ENCODE measurements at regions not wholly inside any gene's neighbourhood (a gene's known extent, or its start where the extent isn't known, plus 50 kb on each side); places are given as distances from the start of the nearest gene placed in this dataset.

GRCh38 chr13:56558698-56559320, 581.9 kb upstream of the PRR20A start:
- intact Hi-C loops (cut with micrococcal nuclease), result no loop called here
- BruUV-seq (replicated peaks), result no TSS peak
- Histone ChIP-seq H3K4me1 (ENCODE audit: insufficient read depth, low read length) (no peaks in the 10 kb centered on the region), H3K9me2 (replicated peaks; ENCODE audit: low read length) (no peaks in the 10 kb centered on the region), H3F3A (ENCODE audit: low read length, unreplicated experiment) (no peaks in the 10 kb centered on the region), H3K36me3 (ENCODE audit: low read depth, low read length) (no peaks in the 10 kb centered on the region), H4K20me1 (ENCODE audit: low read length) (no peaks in the 10 kb centered on the region), H3K4me2 (ENCODE audit: low read length) (no peak overlapping the region), H3K9ac (ENCODE audit: low read length) (no peak overlapping the region), H3K27ac (ENCODE audit: low read length) (no peak overlapping the region), H3K9me3 (ENCODE audit: low read length) (no peaks in the 10 kb centered on the region), H3K27me3 (ENCODE audit: low read length) (no peaks in the 10 kb centered on the region), H3K4me3 (ENCODE audit: low read length) (no peak overlapping the region), H3K79me2 (ENCODE audit: low read length) (no peaks in the 10 kb centered on the region), H2AFZ (ENCODE audit: low read length) (no peak overlapping the region)
- ChIA-PET POLR2A (ENCODE audit: unreplicated experiment) (no interaction called here), CTCF (no interaction called here)
- TF ChIP-seq EZH2 (IDR thresholded peaks at IDR 0.05; ENCODE audit: low read length, unreplicated experiment) (no peak), CTCF (conservative IDR thresholded peaks at IDR 0.05; ENCODE audit: low read depth, low read length) (no peak), EZH2phosphoT487 (IDR thresholded peaks at IDR 0.05; ENCODE audit: borderline replicate concordance, low read length) (no peak)
- ATAC-seq (no peak), DNase-seq (peak; percentile 13)

- Histone ChIP-seq H3K79me2 (ENCODE audit: low read length) (no peaks in the 10 kb centered on the region), H2AFZ (ENCODE audit: low read length) (no peak overlapping the region), H4K20me1 (ENCODE audit: low read length) (no peaks in the 10 kb centered on the region), H3K4me3 (ENCODE audit: low read length) (no peak overlapping the region), H3K9ac (ENCODE audit: low read length) (no peak overlapping the region), H3K36me3 (ENCODE audit: low read depth, low read length) (no peaks in the 10 kb centered on the region), H3K9me2 (replicated peaks; ENCODE audit: low read length) (no peaks in the 10 kb centered on the region), H3K4me2 (ENCODE audit: low read length) (no peak overlapping the region), H3K4me1 (ENCODE audit: insufficient read depth, low read length) (no peaks in the 10 kb centered on the region), H3F3A (ENCODE audit: low read length, unreplicated experiment) (no peaks in the 10 kb centered on the region), H3K27ac (ENCODE audit: low read length) (no peak overlapping the region), H3K9me3 (ENCODE audit: low read length) (no peaks in the 10 kb centered on the region), H3K27me3 (ENCODE audit: low read length) (no peaks in the 10 kb centered on the region)
- peak; percentile 34; the same call in 1 of the 2 replicates for TF ChIP-seq CTCF (conservative IDR thresholded peaks at IDR 0.05; ENCODE audit: low read depth, low read length)
- no peak for TF ChIP-seq EZH2 (IDR thresholded peaks at IDR 0.05; ENCODE audit: low read length, unreplicated experiment)
- intact Hi-C loops (cut with micrococcal nuclease), result no loop called here
- peak; percentile 45; the same call in 1 of the 2 replicates for ATAC-seq
- DNase-seq, result peak; percentile 4
- BruUV-seq (replicated peaks), result no TSS peak
- CTCF ChIA-PET, result no interaction called here
- POLR2A ChIA-PET (ENCODE audit: unreplicated experiment), result no interaction called here
Measured at GRCh38 chr13:56561327-56561726, 579.4 kb upstream of the PRR20A start.

- Histone ChIP-seq H3F3A (ENCODE audit: low read length, unreplicated experiment) (no peaks in the 10 kb centered on the region), H3K4me3 (ENCODE audit: low read length) (no peak overlapping the region), H2AFZ (ENCODE audit: low read length) (no peak overlapping the region), H3K36me3 (ENCODE audit: low read depth, low read length) (no peaks in the 10 kb centered on the region), H3K27ac (ENCODE audit: low read length) (no peak overlapping the region), H3K79me2 (ENCODE audit: low read length) (no peaks in the 10 kb centered on the region), H3K4me2 (ENCODE audit: low read length) (no peak overlapping the region), H3K9me2 (replicated peaks; ENCODE audit: low read length) (no peaks in the 10 kb centered on the region), H3K27me3 (ENCODE audit: low read length) (no peaks in the 10 kb centered on the region), H3K4me1 (ENCODE audit: insufficient read depth, low read length) (no peaks in the 10 kb centered on the region), H3K9ac (ENCODE audit: low read length) (no peak overlapping the region), H3K9me3 (ENCODE audit: low read length) (no peaks in the 10 kb centered on the region), H4K20me1 (ENCODE audit: low read length) (no peaks in the 10 kb centered on the region)
- intact Hi-C loops (cut with micrococcal nuclease), result no loop called here
- TF ChIP-seq EZH2 (IDR thresholded peaks at IDR 0.05; ENCODE audit: low read length, unreplicated experiment) (no peak), CTCF (conservative IDR thresholded peaks at IDR 0.05; ENCODE audit: low read depth, low read length) (no peak), EZH2phosphoT487 (IDR thresholded peaks at IDR 0.05; ENCODE audit: borderline replicate concordance, low read length) (no peak)
- ATAC-seq (no peak), DNase-seq (no peak)
- POLR2A ChIA-PET (ENCODE audit: unreplicated experiment), result no interaction called here
- BruUV-seq (replicated peaks), result no TSS peak
- CTCF ChIA-PET, result no interaction called here
Measured at GRCh38 chr13:56563663-56564062, 577.1 kb upstream of the PRR20A start.

Data from PC-3 (cell line).